IPS-NIHi11 (cell line): ENCODE measurements at regions not wholly inside any gene's neighbourhood (a gene's known extent, or its start where the extent isn't known, plus 50 kb on each side); places are given as distances from the start of the nearest gene placed in this dataset.
"Not testable (repeated sequence)": the region's sequence is repeated elsewhere in the genome, so short reads cannot be mapped to it uniquely, and the experiment has no call there.

Experiments used
- DNase-seq: peaks from one replicate; pipeline ENCODE4 v3.0.0; 2012; ENCODE audit warnings: mixed read lengths, low spot score

DNA sequence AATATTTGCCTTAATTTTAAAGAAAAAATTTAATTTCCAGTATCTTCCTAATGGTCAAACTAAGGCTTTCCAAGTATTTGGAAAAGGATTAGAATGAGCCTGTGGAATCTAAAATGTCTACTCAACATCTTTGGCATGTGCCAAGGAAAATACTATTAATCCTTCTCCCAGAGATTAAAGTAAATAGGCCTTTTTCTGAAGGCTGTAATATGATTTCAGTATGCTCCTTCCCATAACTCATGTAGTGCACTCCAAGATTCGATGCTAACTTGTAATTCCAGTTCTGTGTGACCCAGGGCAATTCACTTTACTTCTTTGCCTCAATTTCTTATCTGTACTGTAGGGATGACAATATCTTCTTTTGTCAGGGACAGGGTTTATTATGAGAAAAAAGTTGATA is 196.9 kb downstream of the ZIC5 start:
- DNase-seq: no peak

DNA sequence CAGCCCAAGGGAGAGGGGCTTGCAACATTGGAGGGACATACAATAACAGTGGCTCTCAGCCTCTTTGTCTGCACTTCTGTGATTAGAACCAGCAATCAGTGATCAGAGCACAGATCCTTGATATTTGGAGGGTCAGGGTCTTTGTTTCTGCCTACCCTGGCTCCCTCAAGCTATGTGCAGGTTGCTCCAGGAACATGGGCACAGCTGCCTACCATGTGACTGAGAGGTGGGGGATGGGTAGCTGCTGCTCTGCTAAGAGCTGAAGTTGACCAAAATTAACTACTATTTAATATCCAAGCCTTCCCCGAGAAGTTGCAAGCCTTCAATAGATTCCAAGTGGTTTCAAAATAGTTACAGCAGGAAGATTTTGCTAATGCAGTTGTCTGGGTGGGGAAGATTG is 202.6 kb downstream of the ZIC5 start:
- DNase-seq: no peak

DNA sequence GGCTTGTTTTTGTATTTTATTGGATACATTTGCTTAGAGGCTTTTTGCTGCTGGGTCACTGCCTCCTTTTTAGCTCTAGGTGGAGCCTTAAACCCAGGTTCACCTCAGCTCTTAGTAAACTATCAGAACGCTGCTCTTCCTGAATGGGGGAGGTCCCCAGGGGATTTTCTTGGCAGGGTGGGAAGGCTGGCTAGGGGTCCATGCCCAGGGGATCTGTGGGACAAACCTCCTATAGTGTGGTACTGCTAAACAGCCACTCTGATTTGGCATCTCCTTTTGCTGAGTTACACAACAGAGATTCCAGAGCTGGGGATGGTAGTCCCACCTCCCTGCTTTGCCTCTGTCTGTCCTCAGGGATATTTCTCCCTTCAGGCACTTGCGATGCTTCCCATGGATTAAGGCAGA is 204.9 kb downstream of the ZIC5 start:
- DNase-seq: peak; percentile 53

DNA sequence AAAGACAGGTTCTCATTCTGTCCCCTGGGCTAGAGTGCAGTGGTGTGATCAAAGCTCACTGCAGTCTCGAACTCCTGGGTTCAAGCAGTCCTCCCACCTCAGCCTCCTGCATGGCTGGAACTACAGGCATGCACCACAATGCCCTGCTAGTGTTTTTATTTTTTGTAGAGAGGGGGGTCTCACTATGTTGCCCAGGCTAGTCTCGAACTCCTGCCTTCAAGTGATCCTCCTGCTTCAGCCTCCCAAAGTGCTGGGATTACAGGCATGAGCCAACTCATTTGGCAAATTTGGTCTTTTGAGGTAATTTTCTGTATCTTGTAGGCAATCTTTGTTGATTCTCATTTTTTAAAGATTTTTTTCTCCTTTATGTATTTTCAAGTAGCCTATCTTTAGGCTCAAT is 205.7 kb downstream of the ZIC5 start:
- no peak for DNase-seq

DNA sequence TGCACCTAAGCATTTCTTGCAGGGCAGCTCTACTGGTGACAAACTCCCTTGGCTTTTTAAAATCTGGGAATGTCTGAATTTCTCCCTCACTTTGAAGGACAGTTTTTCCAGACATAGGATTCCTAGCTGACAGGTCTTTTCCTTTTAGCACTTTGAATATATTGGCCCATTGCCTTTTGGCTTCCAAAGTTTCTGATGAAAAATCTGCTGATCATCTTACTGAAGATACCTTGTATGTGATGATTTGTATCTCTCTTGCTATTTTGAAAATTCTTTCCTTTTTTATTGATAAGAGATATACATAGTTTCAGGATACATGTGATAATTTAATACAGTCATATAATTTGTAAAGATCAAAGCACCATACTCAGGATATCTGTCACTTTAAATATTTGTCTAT is 211.1 kb downstream of the ZIC5 start:
- no peak for DNase-seq

DNA sequence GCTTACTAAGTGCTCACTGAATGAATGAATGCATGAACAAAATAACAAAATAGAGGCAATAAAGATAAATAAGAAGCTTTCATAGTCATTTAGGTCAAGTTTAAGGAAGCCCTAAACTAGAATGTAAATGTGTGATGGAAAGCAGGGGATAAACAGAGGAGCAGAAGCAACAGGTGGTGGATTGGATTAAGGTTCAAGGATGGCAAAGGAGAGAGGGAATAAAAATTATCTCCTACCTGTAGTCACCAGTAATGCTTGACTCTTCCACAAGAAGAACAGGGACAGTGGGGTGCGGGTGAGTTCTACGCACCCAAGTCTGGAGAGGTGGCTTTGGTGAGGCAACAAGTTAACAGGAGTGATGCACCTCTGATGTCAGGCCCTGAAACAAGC is 212.4 kb downstream of the ZIC5 start:
- DNase-seq: no peak

DNA sequence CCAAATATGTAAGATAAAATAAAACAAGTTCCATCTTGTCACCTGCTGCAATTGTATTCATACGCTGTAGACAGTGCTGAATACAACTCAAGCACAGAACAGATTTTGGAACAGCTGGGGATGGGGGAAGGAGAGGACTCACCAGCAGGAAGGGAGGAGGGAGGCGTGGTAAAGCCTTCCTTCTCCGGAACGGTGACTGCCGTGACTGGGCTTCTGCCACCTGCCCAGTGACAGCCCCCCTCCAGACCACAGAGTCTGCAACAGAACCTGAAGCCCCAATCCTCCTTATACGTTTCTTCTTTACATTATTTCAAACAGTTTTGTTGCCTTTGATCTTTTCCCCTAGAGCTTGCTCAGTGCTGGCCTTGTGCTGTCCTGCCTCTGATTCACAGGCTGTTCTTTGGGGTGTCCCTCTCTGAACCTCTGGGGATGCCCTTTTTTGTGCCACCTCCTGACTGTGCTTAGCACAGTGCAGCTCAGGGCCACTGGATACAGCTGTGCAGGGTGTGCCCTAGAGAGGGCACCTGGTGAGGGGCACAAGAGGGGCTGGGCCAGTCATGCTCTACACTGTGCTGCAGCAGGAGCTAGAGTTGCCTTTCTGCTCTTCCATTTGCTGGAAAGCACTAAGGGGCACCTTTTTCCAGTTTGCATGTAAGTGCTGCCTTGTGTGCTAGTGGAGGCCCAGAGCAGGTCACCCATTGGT is 213.0 kb downstream of the ZIC5 start:
- no peak for DNase-seq

DNA sequence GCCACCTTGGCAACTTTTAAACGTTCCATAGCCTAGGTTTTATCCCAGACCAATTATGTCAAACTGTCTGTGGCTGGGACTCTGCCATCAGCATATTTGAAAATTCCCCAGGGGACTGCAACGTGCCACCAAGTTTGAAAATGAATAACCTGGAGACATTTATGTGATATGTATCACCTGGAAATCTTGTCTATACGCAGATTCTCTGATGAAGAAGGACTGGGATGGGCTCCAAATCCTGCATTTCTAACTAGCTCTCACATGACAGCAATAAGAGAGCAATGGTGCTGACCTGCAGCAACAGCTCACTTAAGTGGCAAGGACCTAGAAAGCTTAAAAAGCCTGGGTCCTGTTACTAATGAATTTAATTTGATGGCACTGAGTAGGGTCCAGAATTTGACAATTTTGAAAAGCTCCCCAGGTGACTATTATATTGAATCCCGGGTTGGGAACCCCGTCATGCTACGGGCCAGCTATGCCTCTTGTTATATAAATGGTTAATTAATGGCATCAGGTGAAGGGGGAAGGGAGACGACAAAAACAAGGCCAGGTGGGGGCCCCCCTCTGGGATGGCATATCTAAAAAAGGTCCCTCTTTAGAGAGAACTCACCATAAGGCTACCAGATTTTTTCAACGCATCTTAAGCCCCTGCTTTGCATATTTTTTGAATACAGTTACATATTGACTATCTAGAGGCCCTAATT is 213.7 kb downstream of the ZIC5 start:
- DNase-seq: no peak

DNA sequence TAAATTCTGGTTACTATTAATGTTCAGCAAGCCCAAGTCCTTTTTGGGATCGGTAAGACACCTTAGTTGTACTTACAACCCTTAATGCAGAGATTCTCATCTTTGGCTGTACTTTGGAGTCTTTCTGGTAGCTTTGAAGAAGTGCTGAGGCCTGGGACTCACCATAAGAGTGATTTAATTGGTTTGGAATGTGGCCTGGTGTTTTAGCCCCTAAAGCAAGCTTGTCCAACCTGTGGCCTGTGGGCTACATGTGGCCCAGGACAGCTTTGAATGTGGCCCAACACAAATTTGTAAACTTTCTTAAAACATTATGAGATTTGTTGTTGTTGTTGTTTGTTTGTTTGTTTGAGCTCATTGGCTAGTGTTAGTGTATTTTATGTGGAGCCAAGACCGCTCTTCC is 215.3 kb downstream of the ZIC5 start:
- no peak for DNase-seq

DNA sequence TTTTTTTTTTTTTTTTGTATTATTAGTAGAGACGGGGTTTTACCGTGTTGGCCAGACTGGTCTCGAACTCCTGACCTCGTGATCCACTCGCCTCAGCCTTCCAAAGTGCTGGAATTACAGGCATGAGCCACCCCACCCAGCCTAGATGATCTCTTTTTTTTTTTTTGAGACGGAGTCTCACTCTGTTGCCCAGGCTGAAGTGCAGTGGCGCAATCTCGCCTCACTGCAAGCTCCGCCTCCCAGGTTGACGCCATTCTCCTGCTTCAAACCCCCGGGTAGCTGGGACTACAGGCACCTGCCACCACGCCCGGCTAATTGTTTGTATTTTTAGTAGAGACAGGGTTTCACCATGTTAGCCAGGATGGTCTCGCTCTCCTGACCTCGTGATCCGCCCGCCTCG is 216.8 kb downstream of the ZIC5 start:
- not testable (repeated sequence) for DNase-seq

DNA sequence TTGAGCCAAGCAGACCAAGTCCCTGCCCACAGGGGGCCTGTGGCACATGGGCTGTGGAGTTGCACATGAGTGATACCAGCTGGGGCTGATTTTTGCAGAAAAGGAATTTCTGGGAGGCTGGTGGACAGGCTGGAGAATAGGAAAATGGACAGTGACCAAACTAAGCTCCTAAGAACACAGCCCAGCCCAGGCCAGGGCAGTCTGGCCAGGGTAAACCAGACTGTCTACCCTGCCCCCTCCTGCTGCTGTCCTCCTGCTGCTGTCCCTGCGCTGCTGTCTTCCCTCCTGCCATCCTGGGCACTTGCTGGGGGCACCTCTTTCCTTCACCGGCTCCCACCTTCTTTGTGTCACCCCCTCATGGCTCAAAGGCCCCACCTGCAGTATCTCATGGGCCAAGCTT is 219.2 kb downstream of the ZIC5 start:
- DNase-seq: no peak

DNA sequence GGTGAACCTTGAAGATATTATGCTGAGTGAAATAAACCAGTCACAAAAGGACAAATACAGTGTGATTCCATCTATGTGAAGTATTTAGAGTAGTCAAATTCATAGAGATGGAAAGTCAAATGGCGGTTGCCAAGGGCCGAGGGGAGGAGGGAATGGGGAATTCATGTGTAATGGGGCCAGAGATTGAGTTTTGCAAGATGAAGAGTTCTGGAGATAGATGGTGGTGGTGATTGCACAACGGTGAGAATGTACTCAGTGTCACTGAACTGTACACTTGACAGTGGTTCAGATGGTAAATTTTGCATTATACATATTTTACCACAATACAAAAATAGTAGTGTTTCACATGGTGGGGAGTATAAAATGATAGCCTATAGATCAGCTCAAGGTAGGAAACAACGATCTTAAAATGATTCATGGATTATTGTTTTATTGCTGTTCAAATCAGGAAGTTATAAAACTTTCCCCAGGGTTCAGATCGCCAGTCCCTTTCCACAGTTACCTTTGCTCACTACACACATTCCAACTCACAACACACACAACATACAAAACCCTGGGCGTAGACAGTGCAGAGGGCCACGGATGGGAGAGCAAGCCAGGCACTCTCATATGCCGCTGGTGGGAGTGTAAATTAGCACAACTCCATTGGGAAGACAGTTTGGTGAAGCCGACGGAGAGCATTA is 219.9 kb downstream of the ZIC5 start:
- no peak for DNase-seq

DNA sequence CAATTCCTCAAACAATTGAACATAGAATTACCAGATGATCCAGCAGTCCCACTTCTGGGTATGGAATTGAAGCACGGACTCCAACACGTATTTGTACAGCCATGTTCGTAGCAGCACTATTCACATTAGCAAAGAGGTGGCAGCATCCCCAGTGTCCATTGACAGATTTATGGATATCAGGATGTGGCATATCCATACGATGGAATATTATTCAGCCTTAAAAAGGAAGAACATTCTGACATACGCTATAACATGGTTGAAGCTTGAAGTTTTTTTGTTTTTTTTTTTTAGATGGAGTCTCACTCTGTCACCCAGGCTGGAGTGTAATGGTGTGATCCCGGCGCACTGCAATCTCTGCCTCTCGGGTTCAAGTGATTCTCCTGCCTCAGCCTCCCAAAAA is 220.6 kb downstream of the ZIC5 start:
- DNase-seq: no peak

DNA sequence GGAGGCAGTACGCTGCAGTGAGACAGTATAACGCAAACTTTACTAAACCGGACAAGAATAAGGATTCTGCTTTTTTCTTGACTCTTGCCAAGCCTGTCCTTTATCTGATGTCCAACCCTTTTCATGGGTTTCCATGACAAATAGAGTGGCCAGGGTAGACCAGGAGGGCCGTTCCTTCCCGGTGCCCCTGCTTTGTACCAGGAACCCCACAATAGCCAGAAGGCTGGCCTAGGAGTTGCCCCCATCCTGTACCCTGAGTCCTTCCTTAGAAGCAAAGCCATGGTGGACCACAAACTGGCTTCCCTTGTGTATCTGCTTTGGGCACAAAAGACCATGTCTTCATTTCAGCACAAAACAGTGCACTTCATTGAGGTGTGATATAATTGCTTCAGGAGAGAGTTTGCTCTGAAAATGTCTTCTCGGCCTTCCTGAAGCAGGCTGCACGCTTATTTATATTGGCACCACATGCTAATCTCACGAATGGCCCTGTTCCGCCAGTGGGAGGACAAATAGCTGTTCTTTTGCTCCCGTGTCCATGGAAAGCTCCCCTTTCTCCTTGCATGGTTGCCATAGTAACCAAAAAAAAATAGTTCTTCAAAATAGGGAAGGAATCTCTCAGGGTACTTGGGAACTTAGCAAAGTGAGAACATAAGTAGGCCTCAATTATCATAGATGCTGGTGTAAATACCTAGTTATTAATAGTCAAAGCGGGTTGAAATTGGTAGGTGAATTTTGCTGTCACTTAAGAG is 222.1 kb downstream of the ZIC5 start:
- DNase-seq: peak; percentile 38

DNA sequence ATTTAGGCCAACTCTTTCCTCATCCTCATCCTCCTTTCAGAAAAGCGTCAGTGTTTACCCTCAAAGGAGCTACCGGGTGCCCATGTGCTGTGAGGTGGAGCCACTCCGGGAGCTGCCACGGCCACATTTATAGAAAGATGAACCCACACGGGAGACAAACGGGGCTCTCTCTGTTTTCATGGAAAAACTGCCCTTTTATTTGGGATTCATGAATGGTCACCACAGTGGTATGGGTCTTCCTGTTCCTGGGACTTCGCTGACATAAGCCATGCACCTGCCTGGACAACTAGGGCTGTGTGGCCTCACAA is 224.2 kb downstream of the ZIC5 start:
- no peak for DNase-seq

DNA sequence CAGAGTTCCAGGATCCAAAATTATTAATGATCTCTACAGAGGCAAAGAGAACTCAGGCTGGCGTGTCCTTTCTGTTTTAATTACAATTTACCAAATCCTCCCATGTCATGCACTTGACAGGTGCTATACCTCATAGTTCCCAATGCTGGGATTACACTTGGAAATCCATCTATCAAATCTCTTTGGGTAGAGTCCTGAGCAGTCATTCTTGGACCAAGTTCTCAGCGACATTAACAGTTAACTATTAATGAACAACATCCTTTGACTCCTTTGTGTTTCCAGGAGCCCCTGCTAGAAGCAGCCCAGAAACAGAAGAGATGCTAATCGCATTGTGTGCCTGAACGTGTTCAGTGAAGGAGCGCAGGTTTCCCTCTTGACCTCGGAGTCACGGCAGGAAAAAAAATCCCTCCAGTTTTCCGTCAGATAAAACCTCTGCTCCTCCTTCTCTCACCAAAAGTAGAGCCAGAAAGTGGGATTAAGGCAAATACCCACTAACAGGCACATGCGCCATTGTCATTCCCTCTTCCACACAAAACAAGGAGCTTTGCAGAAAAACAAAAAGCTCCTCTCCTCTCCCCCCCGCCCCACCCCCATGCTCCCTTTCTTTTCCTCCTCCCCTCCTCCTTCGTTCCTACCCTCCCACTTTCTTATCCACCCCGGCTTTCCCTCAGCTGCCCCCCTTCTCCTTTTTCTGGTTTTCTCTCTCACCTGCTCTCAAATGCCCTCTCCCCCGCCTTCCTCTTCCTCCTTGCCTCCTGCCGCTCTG is 224.7 kb downstream of the ZIC5 start:
- DNase-seq: peak; percentile 77

DNA sequence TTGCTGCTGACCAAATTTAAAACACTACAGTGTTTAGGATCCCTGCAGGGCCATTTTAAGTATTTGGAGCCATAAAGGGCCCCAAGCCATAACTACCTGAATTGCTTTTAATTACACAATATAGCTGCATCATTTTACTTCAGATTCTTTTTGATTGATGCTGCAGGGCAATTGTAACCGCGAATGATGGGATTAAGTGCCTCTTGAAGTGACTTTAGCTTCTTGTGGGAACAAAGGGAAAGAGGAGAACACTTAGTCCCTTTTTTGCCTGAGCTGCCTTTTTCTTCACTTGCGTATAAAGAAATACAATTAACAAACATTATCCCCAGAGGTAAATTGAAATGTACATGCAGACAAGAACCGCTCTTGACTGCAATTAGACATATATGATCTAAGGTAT is 228.5 kb downstream of the ZIC5 start:
- DNase-seq: no peak

DNA sequence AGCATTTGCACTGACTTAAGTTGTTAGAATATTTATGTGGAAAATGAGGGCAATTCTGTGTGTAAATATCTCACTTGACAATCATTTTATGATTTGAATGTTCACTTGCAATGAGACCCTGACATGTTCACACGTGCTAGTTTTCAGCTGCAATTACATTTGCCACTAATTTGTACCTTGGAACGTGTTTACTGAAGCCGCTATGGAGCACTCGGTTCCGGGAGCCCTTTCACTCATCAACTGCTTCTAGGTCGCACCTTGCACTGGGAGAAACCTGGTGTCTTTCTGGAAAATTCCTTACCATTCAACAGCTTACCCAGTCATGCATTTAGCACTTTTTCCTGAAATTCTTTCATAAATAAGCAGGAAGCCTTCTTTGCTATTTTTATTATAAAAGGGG is 229.6 kb downstream of the ZIC5 start:
- no peak for DNase-seq

DNA sequence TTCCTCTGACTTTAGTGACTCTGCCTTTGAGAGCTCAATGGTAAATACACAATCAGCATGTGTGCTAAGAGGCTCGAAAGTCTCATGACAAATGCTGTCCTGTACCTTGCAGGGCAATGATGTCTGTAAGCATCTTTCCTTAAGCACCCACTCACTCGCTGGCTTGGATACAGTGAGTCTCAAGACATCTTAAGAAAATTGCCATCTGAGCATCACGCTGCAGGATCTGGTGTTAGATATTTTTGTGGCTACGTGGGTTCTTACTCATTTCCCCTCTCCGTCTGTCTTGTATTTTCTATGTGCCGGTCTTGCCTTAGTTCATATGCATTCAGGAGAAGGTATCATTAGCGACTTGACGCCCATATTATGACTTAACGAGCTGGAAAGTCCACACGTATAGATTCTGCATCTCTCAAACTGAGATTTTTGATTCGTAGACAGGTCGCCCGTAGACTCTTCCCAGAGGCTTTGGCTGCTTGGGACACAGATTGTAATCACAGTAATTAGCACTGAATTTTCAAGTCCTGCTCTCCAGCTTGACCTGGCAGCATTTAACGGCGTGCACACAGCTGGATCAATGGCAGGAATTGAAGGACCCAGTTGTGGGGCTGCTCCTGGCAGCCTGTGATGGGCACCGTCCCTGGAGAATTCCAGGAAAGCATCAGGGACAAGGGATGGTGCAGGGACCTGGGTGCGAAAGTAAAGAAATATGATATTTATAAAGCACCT is 231.2 kb downstream of the ZIC5 start:
- DNase-seq: no peak

DNA sequence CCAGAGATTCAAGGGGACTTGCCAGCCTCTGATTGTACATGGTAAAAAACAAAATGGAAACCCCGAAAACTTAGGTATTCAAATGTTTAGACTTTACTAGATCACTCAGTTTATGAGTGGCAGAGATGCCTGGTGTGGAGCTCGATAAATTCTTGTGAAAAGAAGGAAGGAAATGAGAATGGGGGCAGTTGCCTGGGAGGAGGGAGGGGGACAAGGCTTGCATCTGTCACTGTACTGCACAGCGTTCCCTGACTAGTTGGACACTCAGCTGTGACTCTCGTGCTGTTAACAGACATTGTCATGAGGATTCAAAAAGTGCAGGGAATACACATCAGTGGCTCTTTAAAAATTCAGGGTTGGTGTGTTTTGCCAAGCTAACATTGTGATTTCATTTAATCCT is 232.9 kb downstream of the ZIC5 start:
- no peak for DNase-seq

DNA sequence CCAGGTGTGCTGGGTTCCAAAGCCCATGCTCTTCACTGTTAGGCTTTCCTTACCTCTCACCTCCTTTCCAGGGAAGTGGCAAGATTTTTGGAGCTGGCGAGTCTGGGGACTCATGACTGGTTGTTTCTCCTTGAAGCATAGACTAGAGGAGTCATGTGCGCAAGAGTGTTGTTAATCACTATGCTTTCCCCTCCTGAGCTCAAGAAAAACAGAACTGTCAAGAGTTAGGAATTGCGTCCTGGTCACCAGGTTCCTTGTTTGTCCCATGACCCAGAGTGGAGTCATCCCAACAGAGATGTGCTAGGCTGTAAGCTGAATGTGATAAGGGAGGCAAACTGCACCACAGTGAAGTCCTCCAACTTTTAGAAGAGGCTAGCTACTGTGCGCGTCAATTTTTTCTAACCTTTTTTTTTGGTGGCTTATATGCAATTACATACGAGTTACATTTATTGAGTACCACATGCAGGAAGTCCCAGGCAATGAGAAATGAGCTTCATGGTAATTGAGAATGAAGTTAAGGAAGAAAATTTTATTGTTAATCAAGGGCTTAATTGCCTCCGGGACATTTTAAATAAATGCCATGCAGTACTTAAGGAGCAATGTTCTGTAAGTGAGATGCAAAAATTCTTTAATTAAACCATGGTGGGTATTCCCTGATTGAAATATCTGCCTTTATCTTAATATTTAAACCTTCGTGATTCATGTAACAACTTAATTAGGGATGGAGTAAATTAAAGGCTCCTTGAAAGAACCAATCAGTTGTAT is 233.9 kb downstream of the ZIC5 start:
- no peak for DNase-seq
